ENCODE measurements at regions not wholly inside any gene's neighbourhood (a gene's known extent, or its start where the extent isn't known, plus 50 kb on each side); places are given as distances from the start of the nearest gene placed in this dataset.

- TF ChIP-seq GATA3 (IDR thresholded peaks at IDR 0.05; ENCODE audit: low read depth, low read length) (no peak), GATA2 (IDR thresholded peaks at IDR 0.05; ENCODE audit: low read depth, low read length) (no peak)
Measured at GRCh38 chr13:87393358-87393757, 277.8 kb upstream of the SLITRK5 start.
